Embryonic facial prominence (tissue), 1 donor: ENCODE measurements at regions not wholly inside any gene's neighbourhood (a gene's known extent, or its start where the extent isn't known, plus 50 kb on each side); places are given as distances from the start of the nearest gene placed in this dataset.
A peak's percentile ranks its signal among the peaks of the same experiment; 100 is the strongest.

Source experiments
- DNase-seq: peaks from one replicate; pipeline ENCODE4 v3.0.0-alpha.2; 2016; ENCODE audit errors: extremely low spot score

DNA sequence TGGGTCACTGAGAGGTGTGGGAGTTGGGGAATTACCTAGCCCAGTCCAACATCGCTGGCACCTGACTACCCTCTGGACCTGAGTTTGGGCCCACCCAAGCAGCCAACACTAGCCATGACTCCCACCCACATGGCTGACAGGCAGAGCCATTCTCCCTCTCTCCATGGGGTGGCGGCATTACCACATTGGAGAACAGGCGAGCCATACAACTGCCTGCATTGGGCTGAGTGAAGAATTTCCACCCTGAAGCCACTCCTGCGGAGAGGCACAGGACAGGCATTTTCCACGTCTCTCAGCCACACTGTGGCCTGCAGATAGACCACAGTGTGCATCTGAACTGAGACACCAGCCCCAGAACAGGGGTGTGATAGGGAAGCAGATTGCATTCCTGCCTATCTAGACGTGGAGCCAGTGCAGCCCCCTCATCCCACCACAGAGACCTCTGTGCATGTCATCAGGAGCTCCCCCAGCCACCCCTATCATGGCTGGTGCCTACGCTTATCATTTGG lies 58.2 kb upstream of the ANTXRL start:
- DNase-seq, result peak; percentile 10

DNA sequence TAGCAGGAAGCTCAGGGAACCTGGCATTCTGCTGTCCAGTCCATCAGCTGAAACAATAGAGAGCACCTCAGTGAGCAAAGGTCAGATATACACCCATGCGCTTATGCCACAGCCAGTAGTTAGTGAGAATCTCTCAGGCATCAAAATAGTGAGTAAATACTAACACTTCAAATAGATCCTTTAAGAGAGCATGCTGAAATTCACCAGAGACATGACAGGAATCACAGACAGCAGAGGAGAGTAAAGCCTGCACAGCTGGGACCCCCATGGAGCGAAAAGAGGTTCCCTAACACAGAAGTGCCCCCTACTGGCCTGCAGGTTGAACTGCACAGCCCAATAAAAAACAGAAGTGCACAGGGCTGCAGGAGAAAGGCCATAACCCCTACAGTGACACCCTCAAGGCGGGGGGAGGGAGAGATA lies 57.6 kb upstream of the ANTXRL start:
- DNase-seq, result no peak

DNA sequence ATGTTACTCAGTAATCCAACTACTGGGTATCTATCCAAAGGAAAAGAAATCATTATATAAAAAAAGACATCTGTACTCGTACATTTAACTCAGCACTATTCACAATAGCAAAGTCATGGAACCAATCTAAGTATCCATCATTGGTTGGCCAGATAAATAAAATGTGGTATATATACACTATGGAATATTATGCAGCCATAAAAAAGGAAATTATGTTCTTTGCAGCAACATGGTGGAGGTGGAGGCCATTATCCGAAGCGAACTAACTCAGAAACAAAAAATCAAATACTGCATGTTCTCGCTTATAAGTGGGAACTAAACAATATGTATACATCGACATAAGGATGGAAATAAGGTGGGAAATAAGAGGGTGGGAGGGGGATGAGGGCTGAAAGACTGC lies 56.2 kb upstream of the ANTXRL start:
- no peak for DNase-seq

DNA sequence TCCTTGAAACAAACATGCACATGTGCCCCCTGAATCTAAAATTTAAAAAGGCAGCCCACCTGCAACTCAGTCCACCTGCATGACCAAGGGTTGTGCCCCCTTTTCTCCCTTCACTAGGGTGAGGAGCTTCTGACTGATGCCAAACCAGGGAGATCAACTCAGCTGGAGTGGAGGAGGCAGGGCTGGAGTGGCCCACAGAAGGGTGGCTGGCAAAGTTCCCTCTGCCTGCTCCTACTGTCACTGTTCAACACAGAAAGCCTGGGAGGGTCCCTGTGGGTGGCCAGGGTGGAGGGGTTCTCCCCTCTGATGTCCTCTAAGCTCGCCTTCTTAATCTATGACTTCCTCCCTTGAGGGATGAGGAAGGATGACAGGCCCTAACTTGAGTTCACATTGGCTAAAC lies 55.7 kb upstream of the ANTXRL start:
- DNase-seq, result no peak

DNA sequence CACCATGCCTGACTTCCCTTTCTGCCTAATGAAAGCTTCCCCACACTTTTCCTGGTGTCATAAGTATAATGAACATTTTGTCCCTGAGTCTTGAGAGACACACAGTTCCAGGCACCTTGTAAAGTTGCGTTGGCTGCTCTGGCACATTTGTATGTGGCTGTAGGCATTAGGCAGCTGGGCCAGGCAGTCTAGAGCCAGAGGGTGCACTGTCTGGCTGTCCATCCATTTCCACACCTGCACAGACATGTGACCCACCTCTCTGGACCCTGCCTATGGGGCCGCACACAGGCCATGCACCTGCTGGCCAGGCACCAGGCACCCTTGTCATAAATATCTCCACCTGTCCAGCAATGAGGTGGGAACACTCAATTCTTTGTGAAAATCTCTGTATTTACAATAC lies 54.7 kb upstream of the ANTXRL start:
- DNase-seq, result no peak

DNA sequence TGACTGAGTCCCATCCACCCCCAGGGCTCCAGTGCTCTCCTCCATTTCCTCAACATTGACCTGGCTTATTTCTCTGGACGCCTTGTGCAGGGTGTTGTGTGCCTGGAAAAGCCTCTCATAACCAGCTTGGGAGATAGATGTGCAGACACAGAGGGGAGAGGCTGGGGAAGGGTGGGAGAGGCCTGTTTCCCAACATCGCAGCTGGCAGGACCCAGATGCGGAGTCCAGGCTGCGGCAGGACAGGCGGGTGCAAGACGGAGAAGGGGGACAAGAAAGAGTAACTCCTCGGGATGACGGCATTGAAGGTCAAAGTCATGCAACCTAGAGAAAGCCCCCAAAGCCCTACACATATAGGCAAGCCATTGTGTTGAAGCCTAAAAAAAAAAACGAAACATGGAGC lies 54.1 kb upstream of the ANTXRL start:
- DNase-seq, result no peak

DNA sequence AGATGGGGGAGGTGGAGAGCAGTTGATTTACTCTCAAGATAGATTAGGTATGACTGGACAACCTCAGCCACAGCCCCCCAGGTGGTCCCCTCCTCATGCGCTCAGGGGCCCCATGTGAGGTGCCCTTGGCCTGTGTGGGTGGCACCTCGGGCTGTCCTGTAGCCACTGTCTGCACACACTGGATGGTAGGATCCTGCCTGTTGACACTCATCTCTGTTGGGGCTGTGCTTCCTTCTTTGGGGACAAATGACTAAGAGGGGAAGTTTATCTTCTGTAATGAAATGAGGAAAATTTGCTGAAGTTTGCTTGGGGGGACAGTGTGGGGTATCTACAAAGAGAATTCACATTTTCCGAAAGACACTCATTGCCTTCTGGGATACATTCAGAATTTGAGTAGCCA lies 53.6 kb upstream of the ANTXRL start:
- no peak for DNase-seq

DNA sequence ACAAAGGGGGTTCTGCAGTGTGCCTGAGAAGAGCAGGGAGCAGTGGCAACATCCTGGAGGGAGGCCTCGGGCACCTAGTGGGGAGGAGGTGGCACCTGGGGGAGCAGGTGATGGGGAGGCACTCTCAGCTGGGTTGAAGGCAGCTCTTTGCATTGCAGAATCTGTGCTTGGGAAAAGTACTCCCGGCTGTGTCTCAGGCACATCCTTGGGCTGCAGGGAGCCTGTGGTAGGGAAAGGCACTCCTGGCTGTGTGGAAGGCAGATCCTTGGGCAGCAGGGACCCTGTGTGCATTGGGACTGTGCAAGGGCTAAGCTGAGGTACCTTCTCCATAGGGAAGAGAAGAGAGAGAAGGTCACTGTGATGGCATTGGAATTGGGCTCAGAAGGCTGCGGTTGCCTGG lies 52.8 kb upstream of the ANTXRL start:
- DNase-seq, result no peak

DNA sequence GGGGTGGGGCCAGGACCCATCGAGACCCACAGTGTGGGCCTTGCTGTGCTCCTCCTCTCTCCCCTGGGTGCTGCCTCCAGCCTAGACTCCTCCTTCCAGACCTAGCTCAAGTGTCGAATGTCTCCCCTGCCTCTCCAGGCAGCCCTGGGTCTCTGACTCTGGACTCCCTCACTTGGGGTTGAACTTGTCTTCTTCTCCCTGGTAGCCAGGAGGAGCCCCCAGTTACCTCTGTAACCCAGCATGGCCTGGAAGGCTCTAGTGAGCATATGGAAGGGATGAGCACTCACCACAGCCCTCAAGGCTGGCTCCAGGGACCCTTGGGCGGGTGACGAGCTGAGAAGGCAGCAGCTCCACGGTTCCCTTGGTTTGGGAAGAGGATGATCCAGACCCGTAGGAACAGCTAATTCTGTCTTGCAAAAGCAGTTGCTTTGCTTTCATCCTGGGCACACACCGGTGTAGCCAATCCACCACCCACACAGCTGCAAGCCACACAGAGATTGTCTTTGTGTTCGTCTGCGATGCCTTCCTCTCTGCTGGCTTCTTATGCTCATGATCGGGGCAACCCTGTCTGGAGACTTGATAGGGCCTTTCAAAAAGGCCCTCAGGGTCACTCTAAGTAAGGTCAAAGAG lies 52.3 kb upstream of the ANTXRL start:
- no peak for DNase-seq

DNA sequence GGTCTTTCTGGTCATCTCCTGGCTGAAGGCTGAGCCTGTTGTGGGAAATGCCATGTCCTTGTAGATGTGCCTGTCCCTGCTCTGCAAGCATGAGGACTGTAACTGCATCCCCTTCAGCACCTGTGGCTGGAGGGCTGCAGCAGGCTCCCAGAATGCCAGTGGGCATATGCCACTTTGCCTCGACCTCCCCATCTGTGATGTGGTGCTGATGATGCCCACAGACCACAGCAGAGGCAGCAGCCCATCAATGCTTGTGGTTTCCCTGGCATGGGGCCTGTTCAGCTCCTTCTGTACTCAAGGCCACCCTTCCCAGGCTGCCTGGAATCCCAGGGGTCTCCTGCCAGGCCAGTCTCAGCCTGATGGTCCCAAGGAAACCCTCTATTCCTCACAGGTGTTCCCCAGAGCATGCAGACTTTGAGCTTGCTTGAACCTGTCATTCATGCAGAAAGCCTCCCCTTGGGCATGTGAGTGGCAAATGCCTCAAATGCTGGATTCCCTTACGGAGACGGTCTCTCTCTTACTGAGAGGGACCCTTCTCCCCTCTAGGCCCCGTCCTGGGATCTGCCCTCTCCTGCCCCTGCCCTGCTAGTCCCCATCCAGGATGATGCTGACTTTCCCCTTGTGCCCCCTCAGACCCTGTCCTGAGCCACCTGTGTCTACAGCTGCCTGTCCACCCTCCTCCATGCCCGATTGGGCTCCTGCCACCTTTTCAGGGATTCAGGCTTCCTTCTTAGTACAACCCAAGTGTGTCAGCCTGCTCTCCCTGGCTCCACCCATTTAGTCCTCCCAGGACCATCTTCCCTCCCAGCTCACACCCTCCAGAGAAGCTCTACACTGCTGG lies 50.9 kb upstream of the ANTXRL start:
- no peak for DNase-seq

DNA sequence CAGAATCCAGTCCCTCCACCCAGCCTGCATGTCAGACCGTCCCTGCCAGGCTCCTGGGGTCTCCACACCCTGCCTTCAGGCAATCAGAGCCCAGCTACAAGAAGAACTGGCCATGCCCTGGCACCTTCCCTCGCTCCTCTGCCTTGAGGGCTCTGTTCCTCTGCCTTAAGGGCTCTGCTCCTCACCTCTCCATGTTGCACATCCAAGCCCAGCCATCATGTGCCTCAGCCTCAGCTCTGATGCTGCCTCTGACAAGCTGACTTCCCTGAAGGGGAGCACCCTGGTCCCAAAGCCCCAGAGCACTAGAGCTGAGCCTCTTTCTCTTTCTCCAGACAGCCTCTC lies 50.3 kb upstream of the ANTXRL start:
- DNase-seq, result no peak

DNA sequence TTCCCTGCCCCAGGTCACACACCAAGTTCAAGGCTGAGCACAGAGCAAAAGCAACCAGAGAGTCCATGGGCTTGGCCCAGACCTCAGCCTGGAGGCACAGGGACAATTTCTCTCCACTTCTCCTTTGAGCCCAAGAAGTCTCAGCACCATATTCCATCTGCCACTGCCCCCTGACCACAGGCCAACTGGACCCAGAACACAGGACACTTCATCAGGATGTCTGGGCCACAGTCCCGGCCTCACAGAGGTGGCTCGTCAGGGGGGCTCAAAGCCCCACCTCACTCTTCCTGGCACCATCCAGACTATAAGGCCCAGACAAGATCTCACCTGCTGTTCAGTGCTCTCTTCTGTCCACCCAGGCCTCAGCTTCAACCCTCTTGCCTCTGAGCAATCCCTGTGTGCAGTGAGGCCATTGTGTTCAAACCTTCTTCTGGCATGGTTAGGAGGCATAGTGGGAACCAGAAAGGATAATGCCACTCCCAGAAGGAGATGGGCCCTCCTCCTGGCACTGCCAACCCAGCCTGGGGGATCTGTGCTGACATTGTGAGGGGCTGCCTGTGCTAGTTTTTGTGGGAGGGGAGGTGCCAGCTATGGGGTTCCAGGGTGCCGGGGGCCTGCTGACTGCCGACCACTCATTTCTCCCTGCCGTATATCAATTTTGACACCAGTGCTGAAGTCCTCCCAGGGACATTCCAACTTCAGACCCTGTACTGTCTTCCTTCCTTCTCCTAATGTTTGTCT lies 49.7 kb upstream of the ANTXRL start:
- DNase-seq, result no peak
